Heart right ventricle (tissue), 16 donors: ENCODE measurements at regions not wholly inside any gene's neighbourhood (a gene's known extent, or its start where the extent isn't known, plus 50 kb on each side); places are given as distances from the start of the nearest gene placed in this dataset.

Experiments used
- ATAC-seq, 8 donors: fragments of 200-7000 bp; cut with Tn5 transposase; one replicate each; pipeline ENCODE4 v1.9.1; 2020; ENCODE audit warnings: mild to moderate bottlenecking in 8 of 8, moderate library complexity in 8 of 8, moderate number of reproducible peaks in 1 of 8
- DNase-seq, 2 donors: peaks; one replicate each; pipeline ENCODE4 v3.0.0-alpha.2; 2020
- H3K27ac ChIP-seq, 10 donors: fragments of 200-600 bp; sonication (generic) in 2 of 10; one replicate each; pipeline versions ENCODE4 v1.5.0 to v1.8.0; 2020 to 2022; ENCODE audit warnings: mild to moderate bottlenecking in 3 of 10
- H3K27me3 ChIP-seq, 7 donors: fragments of 200-600 bp; one replicate each; pipeline ENCODE4 v1.8.0; 2021 to 2022; ENCODE audit warnings: mild to moderate bottlenecking in 2 of 7
- H3K36me3 ChIP-seq, 9 donors: fragments of 200-600 bp; sonication (generic) in 1 of 9; one replicate each; pipeline versions ENCODE4 v1.5.0 to v1.8.0; 2020 to 2022; ENCODE audit warnings: mild to moderate bottlenecking in 2 of 9
- H3K4me1 ChIP-seq, 9 donors: fragments of 200-600 bp; sonication (generic) in 1 of 9; one replicate each; pipeline versions ENCODE4 v1.5.0 to v1.8.0; 2020 to 2022; ENCODE audit warnings: mild to moderate bottlenecking in 4 of 9
- H3K4me3 ChIP-seq, 10 donors: fragments of 200-600 bp; sonication (generic) in 2 of 10; one replicate each; pipeline versions ENCODE4 v1.5.0 to v1.8.0; 2020 to 2022; ENCODE audit warnings: mild to moderate bottlenecking in 7 of 10, moderate library complexity in 2 of 10
- H3K9me3 ChIP-seq, 11 donors: fragments of 200-600 bp in 10 of 11; sonication (generic) in 2 of 11; one replicate each; pipeline versions ENCODE4 v1.5.0 to v1.8.0; 2013 to 2022; ENCODE audit warnings: mild to moderate bottlenecking in 2 of 11, control low read depth in 1 of 11, moderate library complexity in 1 of 11
- WGBS, 2 donors: extraction: QIAGEN DNeasy Blood & Tissue Kit; methylation state at CpG; one replicate each; pipeline ENCODE4 v1.1.7; 2013; ENCODE audit warnings: inconsistent platforms in 1 of 2; 5-methylcytosine and 5-hydroxymethylcytosine counted together
- intact Hi-C, 10 donors: fragments of 100-400 bp; cut with DNase I; formaldehyde crosslinking; loops; one replicate each; pipeline versions ENCODE4 v1.11.1 to v1.14.2; 2022
- TF ChIP-seq, protein P1 (sequence below), 9 donors: fragments of 200-600 bp; sonication (generic) in 2 of 9; IDR thresholded peaks; one replicate each; pipeline versions ENCODE4 v1.5.0 to v1.8.0; 2021 to 2022; ENCODE audit warnings: antibody characterized with exemption in 9 of 9, mild to moderate bottlenecking in 5 of 9, moderate library complexity in 1 of 9
- donor health status: Arrhythmogenic right ventricular cardiomyopathy.
- donor health status: ischemic (EF 13 %, LVEDD 7.1; RV severe dilation, severe dysfunction).
- donor health status: healthy with polysubstance abuse.
- donor health status: DM: no; HTN: yes; CAD: no.
- donor health status: DM: no; HTN: no; CAD: no.
- donor health status: ischemic (EF 25% LVEDD 6.9; RV normal size, moderate dysfunction).
- donor health status: ischemic (EF 25% LVEDD 5.7; RV mildly dilated, moderate dysfunction).
- donor health status: healthy.
- donor health status: DM: yes; HTN: yes; CAD: no.
- donor health status: Ischemic cardiomyopathy.
- donor health status: ischemic (EF 35%, LVEDD 5.7; RV mildly dilated, moderate dysfunction).
- donor health status: nonischemic (EF 11% LVEDD 7.7; RV severe dilation, severe dysfunction).
- donor health status: DM: yes; HTN: yes; CAD: no.
- donor health status: PGD.
- donor health status: ischemic (EF 29% LVEDD 5.4; RV normal size, mild dysfunction).
- donor health status: nonischemic (EF 23%, LVEDD 6.1; RV moderate dilation, normal function).

DNA sequence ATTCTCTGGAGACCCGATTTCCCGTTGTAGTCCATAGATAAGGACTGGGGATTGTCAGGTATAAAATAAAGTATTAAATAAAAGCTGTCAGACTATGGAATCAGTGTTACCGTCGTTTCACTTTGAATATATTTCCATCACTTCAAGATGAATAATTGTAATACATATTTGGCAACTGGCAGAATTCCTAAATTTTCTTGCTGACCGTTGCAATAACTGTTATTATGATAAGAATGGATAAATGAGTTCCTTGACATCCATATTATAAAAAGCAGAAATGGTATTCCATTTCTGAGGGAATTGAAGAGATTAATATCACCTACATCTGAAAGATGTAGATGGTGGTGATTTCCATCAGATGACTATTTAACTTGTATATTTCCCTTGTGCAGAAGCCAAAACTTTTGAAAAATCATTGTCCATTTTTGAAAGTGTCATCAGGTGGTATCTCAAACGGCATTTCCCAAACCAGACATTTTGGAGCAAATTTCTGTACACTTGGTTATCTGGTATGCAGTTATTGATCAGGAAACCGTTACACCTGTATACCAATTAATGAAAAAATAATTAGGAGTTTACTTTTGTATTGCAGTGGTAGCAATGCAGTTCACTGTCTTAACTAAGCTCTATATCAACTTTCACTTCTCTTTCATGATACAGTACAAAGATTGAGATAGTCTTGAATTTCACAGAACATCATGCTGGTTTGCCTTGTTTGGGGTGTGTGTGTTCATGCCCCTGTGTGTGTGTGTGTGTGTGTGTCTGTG lies 878.5 kb downstream of the PCDH18 start:
- Histone ChIP-seq H3K9me3 (no peaks in the 10 kb centered on the region), H3K4me3 (no peak overlapping the region), H3K27me3 (no peaks in the 10 kb centered on the region), H3K4me1 (no peaks in the 10 kb centered on the region), H3K36me3 (no peaks in the 10 kb centered on the region), H3K27ac (no peak overlapping the region)
- intact Hi-C loops, result no loop called here
- TF ChIP-seq, protein P1, sequence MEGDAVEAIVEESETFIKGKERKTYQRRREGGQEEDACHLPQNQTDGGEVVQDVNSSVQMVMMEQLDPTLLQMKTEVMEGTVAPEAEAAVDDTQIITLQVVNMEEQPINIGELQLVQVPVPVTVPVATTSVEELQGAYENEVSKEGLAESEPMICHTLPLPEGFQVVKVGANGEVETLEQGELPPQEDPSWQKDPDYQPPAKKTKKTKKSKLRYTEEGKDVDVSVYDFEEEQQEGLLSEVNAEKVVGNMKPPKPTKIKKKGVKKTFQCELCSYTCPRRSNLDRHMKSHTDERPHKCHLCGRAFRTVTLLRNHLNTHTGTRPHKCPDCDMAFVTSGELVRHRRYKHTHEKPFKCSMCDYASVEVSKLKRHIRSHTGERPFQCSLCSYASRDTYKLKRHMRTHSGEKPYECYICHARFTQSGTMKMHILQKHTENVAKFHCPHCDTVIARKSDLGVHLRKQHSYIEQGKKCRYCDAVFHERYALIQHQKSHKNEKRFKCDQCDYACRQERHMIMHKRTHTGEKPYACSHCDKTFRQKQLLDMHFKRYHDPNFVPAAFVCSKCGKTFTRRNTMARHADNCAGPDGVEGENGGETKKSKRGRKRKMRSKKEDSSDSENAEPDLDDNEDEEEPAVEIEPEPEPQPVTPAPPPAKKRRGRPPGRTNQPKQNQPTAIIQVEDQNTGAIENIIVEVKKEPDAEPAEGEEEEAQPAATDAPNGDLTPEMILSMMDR (IDR thresholded peaks at IDR 0.05), result no peak
- DNase-seq, result no peak
- ATAC-seq, result no peak
- 74 to 82% methylated on average over 7 of the region's 7 CpGs for WGBS, 2 donors

GRCh38 chr4:136651932-136652331 lies 880.4 kb downstream of the PCDH18 start:
- intact Hi-C loops, result no loop called here

DNA sequence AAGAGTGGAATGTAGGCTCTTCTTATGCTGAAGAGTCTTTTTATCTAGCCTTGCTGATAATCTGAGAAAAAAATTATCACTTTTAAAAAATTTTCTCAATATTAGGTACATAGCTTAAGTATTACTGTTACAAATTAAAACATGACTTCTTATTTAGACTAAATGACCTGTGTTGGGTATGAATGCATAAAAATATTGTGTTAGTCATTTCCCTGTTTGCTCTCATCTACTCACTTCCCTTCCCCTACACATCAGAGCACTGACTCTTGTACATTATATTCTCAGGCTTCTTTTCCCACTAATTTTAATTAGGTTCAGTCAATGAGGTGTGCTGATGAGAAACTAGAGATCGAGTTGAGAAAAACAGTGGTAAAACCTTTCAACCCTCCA lies 881.0 kb downstream of the PCDH18 start:
- ATAC-seq (no peak), DNase-seq (no peak)
- Histone ChIP-seq H3K9me3 (no peaks in the 10 kb centered on the region), H3K4me3 (no peak overlapping the region), H3K4me1 (no peaks in the 10 kb centered on the region), H3K27ac (no peak overlapping the region), H3K27me3 (no peaks in the 10 kb centered on the region), H3K36me3 (no peaks in the 10 kb centered on the region)
- TF ChIP-seq, protein P1 (IDR thresholded peaks at IDR 0.05), result no peak
- intact Hi-C loops, result no loop called here
- 67 to 71% methylated on average over 1 of the region's 1 CpG for WGBS, 2 donors

More at GRCh38 chr4:136651932-136652331, 880.4 kb downstream of the PCDH18 start:
- TF ChIP-seq, protein P1 (IDR thresholded peaks at IDR 0.05), result no peak
- Histone ChIP-seq H3K4me3 (no peak overlapping the region), H3K36me3 (no peaks in the 10 kb centered on the region), H3K27me3 (no peaks in the 10 kb centered on the region), H3K9me3 (no peaks in the 10 kb centered on the region), H3K4me1 (no peaks in the 10 kb centered on the region), H3K27ac (no peak overlapping the region)
- no peak for ATAC-seq
- DNase-seq, result no peak

GRCh38 chr4:136650541-136651277 lies 881.6 kb downstream of the PCDH18 start:
- intact Hi-C loops, result no loop called here
- TF ChIP-seq, protein P1 (IDR thresholded peaks at IDR 0.05), result no peak
- Histone ChIP-seq H3K36me3 (no peaks in the 10 kb centered on the region), H3K27me3 (no peaks in the 10 kb centered on the region), H3K4me3 (no peak overlapping the region), H3K4me1 (no peaks in the 10 kb centered on the region), H3K9me3 (no peaks in the 10 kb centered on the region), H3K27ac (no peak overlapping the region)
- WGBS, 2 donors, result 46 to 61% methylated on average over 5 of the region's 5 CpGs
- DNase-seq (no peak), ATAC-seq (no peak)
